ENCODE measurements at regions not wholly inside any gene's neighbourhood (a gene's known extent, or its start where the extent isn't known, plus 50 kb on each side); places are given as distances from the start of the nearest gene placed in this dataset.

DNA sequence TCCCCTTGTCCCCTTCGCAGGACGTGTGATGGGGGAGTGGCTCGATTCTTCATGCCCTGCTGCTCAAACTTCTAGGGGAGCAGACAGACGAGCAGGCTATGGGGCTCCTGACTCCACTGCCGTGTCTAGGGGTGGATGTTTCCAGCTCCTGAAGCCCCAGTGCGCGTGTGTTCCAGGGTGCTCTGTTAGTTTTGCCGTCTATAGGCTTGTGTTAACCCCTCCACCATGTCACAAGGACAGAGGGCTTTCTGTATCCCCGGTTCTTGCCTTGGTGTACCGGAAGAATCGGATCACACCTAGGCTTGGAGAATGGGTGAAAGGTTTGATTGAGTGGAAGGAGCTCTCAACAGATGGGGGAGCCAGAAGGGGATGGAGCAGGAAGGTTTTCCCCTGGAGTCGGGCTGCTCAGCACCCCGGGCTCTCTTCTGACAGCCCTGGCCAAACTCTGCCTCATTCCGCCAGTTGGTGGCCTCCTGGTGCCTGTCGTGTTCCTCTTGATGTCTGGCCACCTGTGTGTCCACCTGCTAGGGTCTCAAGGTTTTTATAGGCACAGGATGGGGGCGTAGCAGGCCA is 810.7 kb downstream of the BRD1 start (continued):
- TF ChIP-seq POLR2AphosphoS5 (IDR thresholded peaks at IDR 0.05; ENCODE audit: low read depth, low read length): no peak
- TF ChIP-seq, protein P1, sequence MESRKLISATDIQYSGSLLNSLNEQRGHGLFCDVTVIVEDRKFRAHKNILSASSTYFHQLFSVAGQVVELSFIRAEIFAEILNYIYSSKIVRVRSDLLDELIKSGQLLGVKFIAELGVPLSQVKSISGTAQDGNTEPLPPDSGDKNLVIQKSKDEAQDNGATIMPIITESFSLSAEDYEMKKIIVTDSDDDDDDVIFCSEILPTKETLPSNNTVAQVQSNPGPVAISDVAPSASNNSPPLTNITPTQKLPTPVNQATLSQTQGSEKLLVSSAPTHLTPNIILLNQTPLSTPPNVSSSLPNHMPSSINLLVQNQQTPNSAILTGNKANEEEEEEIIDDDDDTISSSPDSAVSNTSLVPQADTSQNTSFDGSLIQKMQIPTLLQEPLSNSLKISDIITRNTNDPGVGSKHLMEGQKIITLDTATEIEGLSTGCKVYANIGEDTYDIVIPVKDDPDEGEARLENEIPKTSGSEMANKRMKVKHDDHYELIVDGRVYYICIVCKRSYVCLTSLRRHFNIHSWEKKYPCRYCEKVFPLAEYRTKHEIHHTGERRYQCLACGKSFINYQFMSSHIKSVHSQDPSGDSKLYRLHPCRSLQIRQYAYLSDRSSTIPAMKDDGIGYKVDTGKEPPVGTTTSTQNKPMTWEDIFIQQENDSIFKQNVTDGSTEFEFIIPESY (IDR thresholded peaks at IDR 0.05; ENCODE audit: extremely low read depth, insufficient replicate concordance, low read length): no peak
- no peak for TF ChIP-seq ATF3 (IDR thresholded peaks at IDR 0.05)
- no peak for TF ChIP-seq CBX3 (IDR thresholded peaks at IDR 0.05; ENCODE audit: low read depth)
- no peak for TF ChIP-seq POLR2A (IDR thresholded peaks at IDR 0.05; ENCODE audit: borderline replicate concordance, extremely low read depth, insufficient read depth, insufficient read length)
- TF ChIP-seq EZH2 (IDR thresholded peaks at IDR 0.05): no peak
- no peak for TF ChIP-seq SRF (IDR thresholded peaks at IDR 0.05; ENCODE audit: low read depth)

GRCh38 chr22:49015993-49016908 is 811.4 kb downstream of the BRD1 start:
- H3K4me1 ChIP-seq (ENCODE audit: control insufficient read depth in 1 of 2, insufficient read depth in 2 of 2, low read length in 2 of 2): no peaks in the 10 kb centered on the region
- ChIA-PET CTCF (no interaction called here), RAD21 (ENCODE audit: low non-redundant PET in 1 of 2, low total read pairs in 2 of 2, uncharacterized antibody in 2 of 2, unreplicated experiment in 2 of 2) (no interaction called here), POLR2A (no interaction called here)
- no peak overlapping the region for H3K4me3 ChIP-seq (replicated peaks in 1 of 2; ENCODE audit: low read depth in 1 of 2, low read length in 2 of 2)
- no TSS peak for BruUV-seq (replicated peaks)
- H3K27me3 ChIP-seq (ENCODE audit: insufficient read depth, low read length): peaks cover 19% of the 10 kb centered on the region
- TF ChIP-seq JUND (IDR thresholded peaks at IDR 0.05) (no peak), RAD21 (IDR thresholded peaks at IDR 0.05; ENCODE audit: low read depth) (no peak), CBX3 (IDR thresholded peaks at IDR 0.05; ENCODE audit: low read depth) (no peak), YY1 (IDR thresholded peaks at IDR 0.05; ENCODE audit: extremely low read depth, insufficient replicate concordance, low read depth, low read length) (no peak), ZNF274 (IDR thresholded peaks at IDR 0.05; ENCODE audit: low read depth, low read length) (no peak), ZFX (IDR thresholded peaks at IDR 0.05) (no peak), EZH2 (IDR thresholded peaks at IDR 0.05) (no peak), EGR1 (IDR thresholded peaks at IDR 0.05; ENCODE audit: low read depth) (no peak), POLR2A (IDR thresholded peaks at IDR 0.05; ENCODE audit: borderline replicate concordance, extremely low read depth, insufficient read depth, insufficient read length) (no peak), POLR2AphosphoS5 (IDR thresholded peaks at IDR 0.05; ENCODE audit: low read depth, low read length) (no peak)
- H3K27ac ChIP-seq (ENCODE audit: low read depth, low read length): no peak overlapping the region
- H3K9me2 ChIP-seq (ENCODE audit: insufficient read depth): no peaks in the 10 kb centered on the region
- no peak for DNase-seq (ENCODE audit: low read depth, low spot score)
- no peak for ATAC-seq
- H3K9ac ChIP-seq (ENCODE audit: low read length): no peak overlapping the region
- H3K36me3 ChIP-seq (ENCODE audit: control insufficient read depth in 1 of 2, insufficient read depth in 2 of 2, low read length in 2 of 2): no peaks in the 10 kb centered on the region
- no peaks in the 10 kb centered on the region for H3K9me3 ChIP-seq (ENCODE audit: control insufficient read depth in 1 of 2, insufficient read depth in 1 of 2, low read depth in 1 of 2, low read length in 2 of 2)
- H3K79me2 ChIP-seq (ENCODE audit: insufficient read depth, low read length): no peaks in the 10 kb centered on the region
- no peak overlapping the region for H3K4me2 ChIP-seq (ENCODE audit: low read length)
- H2AFZ ChIP-seq (ENCODE audit: low read depth, low read length, poor library complexity, severe bottlenecking): no peak overlapping the region
- H4K20me1 ChIP-seq (ENCODE audit: insufficient read depth): no peaks in the 10 kb centered on the region
- intact Hi-C loops (cut with micrococcal nuclease): no loop called here
